GM19397 (cell line): ENCODE measurements at regions not wholly inside any gene's neighbourhood (a gene's known extent, or its start where the extent isn't known, plus 50 kb on each side); places are given as distances from the start of the nearest gene placed in this dataset.
"Not testable (repeated sequence)": the region's sequence is repeated elsewhere in the genome, so short reads cannot be mapped to it uniquely, and the experiment has no call there.

ENCODE experiments used
- ATAC-seq: cut with Tn5 transposase; IDR thresholded peaks from one replicate; pipeline ENCODE4 v1.9.1; 2021; ENCODE audit warnings: mild to moderate bottlenecking, moderate library complexity; ENCODE audit not compliant: unreplicated experiment

- no peak for ATAC-seq
These were observed 233.3 kb upstream of the C1orf174 start for GRCh38 chr1:4133297-4133938.

- no peak for ATAC-seq
These were observed 233.9 kb upstream of the C1orf174 start for GRCh38 chr1:4133939-4134321.

GRCh38 chr1:4135853-4136252, 235.8 kb upstream of the C1orf174 start:
- ATAC-seq = not testable (repeated sequence)

- no peak for ATAC-seq
These were observed 237.7 kb upstream of the C1orf174 start for GRCh38 chr1:4137621-4138415.

GRCh38 chr1:4139646-4140045, 239.6 kb upstream of the C1orf174 start:
- ATAC-seq = no peak

- no peak for ATAC-seq
These were observed 240.2 kb upstream of the C1orf174 start for GRCh38 chr1:4140241-4140640.

GRCh38 chr1:4140821-4141220, 240.7 kb upstream of the C1orf174 start:
- ATAC-seq = no peak

GRCh38 chr1:4144349-4144971, 244.4 kb upstream of the C1orf174 start:
- no peak for ATAC-seq

GRCh38 chr1:4146101-4146500, 246.0 kb upstream of the C1orf174 start:
- no peak for ATAC-seq

GRCh38 chr1:4146614-4147013, 246.5 kb upstream of the C1orf174 start:
- ATAC-seq = no peak

- no peak for ATAC-seq
These were observed 247.4 kb upstream of the C1orf174 start for GRCh38 chr1:4147509-4147908.

GRCh38 chr1:4149281-4149680, 249.2 kb upstream of the C1orf174 start:
- ATAC-seq = no peak

GRCh38 chr1:4149831-4150230, 249.8 kb upstream of the C1orf174 start:
- no peak for ATAC-seq

GRCh38 chr1:4150262-4150661, 250.2 kb upstream of the C1orf174 start:
- ATAC-seq = no peak

- ATAC-seq = no peak
These were observed 252.2 kb upstream of the C1orf174 start for GRCh38 chr1:4152266-4152665.

- no peak for ATAC-seq
These were observed 253.5 kb upstream of the C1orf174 start for GRCh38 chr1:4153571-4153970.

GRCh38 chr1:4156241-4156973, 256.3 kb upstream of the C1orf174 start:
- ATAC-seq = no peak

- ATAC-seq = no peak
These were observed 260.1 kb upstream of the C1orf174 start for GRCh38 chr1:4160181-4160580.

GRCh38 chr1:4161366-4162006, 261.4 kb upstream of the C1orf174 start:
- ATAC-seq = no peak

GRCh38 chr1:4164965-4165364, 264.9 kb upstream of the C1orf174 start:
- no peak for ATAC-seq
